Caki2 (cell line): ENCODE measurements at regions not wholly inside any gene's neighbourhood (a gene's known extent, or its start where the extent isn't known, plus 50 kb on each side); places are given as distances from the start of the nearest gene placed in this dataset.

Source experiments
- DNase-seq: peaks from one replicate; pipeline ENCODE4 v3.0.0-alpha.2; 2015; ENCODE audit warnings: low read depth
- in situ Hi-C: cut with HindIII; loops from 2 replicates; pipeline ENCODE4 v1.10.0; 2016; ENCODE audit warnings: low sequenced_read_pairs, low pct_unique_long_range_greater_than_20kb, mixed read lengths

DNA sequence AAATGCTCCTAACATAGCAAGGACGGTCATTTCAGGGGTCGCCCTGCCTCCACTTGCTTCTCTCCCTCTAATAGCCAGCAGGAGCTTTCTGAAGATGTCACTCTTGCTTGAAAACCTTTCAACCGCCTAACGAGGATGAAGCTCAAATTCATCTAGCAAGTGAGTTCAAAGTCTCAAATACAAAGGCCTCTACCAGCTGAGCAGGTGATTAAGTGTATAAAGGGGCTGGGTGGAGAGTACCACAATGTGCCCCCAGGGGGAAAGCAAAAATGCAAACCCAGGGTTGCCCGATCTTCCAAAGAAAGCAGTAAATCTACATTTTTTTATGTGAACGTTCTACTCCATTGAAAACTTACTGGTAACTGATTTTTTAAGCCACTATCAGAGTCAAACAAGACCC lies 50.4 kb upstream of the GRIP2 start:
- in situ Hi-C loops: no loop called here
- DNase-seq: no peak

DNA sequence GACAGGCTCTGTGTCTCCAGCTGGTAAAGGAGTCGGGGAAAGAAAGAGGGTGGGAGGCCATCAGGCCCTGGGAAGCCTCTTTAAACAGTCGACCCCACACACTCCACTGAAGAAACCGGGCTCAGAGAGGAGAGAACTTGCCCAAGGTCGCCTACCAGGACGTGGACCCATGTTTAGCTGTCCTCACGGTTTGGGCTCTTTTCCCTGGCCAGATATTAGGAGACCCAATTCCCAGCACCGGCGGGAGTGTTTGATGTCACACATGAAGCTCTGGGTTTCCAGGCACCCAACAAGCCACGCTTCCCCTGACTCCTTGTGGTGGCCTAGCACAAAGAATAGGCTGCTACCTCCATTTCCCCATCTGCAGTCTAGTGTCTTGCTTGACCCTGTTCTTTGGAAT lies 52.2 kb upstream of the GRIP2 start:
- no peak for DNase-seq
- in situ Hi-C loops: no loop called here

- in situ Hi-C loops: no loop called here
- no peak for DNase-seq
Observed at GRCh38 chr3:14592836-14593235, 52.7 kb upstream of the GRIP2 start.

GRCh38 chr3:14594234-14594633 lies 54.1 kb upstream of the GRIP2 start:
- no peak for DNase-seq
- in situ Hi-C loops: no loop called here

GRCh38 chr3:14595561-14595960 lies 55.4 kb upstream of the GRIP2 start:
- in situ Hi-C loops: no loop called here
- DNase-seq: no peak

DNA sequence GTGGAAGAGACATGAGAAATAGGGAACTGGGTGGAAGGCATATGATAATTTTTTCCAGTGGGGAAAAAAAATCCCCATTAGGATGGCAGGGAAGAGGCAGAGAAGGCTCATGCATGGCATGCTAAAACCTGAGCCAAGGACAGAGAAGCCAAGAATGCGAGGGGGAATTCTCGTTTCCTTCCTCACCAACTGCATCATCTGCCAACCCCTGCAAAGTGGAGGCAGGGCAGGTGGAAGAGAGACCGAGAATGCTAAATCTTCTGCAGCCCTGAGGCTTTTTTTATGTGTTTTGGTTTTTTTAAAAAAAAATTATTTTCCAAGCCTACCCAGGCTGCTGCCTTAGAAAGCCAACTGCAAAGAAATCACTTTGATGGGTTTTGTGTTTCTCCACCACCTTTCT lies 54.3 kb upstream of the CCDC174 start:
- in situ Hi-C loops: no loop called here

DNA sequence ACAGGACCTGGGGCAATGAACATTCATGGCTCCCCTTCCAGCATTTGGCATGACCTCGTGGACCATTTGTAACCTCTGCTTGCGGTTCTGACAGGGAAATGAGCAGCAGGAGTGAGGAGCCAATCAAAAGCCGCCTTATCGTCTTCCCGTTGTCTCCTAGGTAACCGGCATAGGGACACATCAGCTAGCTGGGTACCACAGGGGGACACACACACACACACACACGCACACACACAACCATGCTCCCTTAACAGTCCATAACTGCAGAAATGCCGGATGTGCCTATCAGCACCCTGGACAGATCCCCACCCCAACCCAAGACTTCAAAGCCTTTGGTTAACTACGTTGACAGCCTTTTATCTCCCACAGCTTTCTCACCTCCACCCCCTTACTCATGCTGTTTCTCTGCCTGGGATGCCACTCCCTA lies 53.4 kb upstream of the CCDC174 start:
- peak; percentile 12 for DNase-seq
- in situ Hi-C loops: no loop called here

More for the DNA sequence above, 54.3 kb upstream of the CCDC174 start:
- no peak for DNase-seq

DNA sequence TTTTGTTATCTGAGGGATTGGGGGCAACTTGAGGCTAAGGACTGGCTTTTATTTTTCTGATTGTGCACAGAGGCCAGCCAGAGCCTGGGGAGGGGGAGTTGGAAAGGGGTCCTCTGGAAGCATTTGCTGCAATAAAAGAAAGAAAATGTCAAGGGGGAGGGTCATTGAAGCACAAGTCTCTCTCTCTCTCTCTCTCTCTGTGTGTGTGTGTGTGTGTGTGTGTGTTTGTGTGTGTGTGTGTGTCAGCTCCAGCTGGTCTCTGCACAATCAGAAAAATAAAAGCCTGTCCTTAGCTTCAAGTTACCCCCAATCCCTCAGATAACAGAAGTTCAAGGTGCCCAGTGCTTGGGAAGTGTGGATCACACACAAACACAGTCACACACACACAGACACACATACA lies 52.1 kb upstream of the CCDC174 start:
- in situ Hi-C loops: no loop called here

GRCh38 chr3:14600075-14600474 lies 51.5 kb upstream of the CCDC174 start:
- in situ Hi-C loops: no loop called here
- DNase-seq: no peak

More for the DNA sequence above, 52.1 kb upstream of the CCDC174 start:
- no peak for DNase-seq

- no peak for DNase-seq
- in situ Hi-C loops: no loop called here
Observed at GRCh38 chr3:14600856-14601610, 50.5 kb upstream of the CCDC174 start.

GRCh38 chr3:14601692-14602005 lies 49.9 kb upstream of the CCDC174 start:
- in situ Hi-C loops: no loop called here
- no peak for DNase-seq
